ENCODE measurements at regions not wholly inside any gene's neighbourhood (a gene's known extent, or its start where the extent isn't known, plus 50 kb on each side); places are given as distances from the start of the nearest gene placed in this dataset.

DNA sequence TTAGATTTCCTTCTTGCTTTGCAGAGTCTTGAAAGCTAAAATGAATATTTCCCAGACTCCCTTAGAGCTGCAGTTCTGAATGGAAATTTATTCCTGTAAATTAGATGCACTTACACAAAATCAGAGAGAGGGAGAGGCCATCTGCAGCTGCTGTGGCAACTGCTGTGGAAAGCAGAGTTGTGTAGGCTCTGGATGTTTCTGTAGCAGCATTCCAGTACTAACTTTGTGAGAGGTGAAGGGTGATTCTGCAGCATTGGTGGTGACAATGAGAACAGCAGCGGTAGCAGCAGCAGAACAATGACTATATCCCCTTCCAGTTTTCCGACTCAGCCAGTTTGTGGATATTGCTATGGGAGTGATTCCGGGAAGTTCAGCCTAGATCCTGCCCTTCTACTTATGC, 433.0 kb upstream of the REG3G start:
- TF ChIP-seq CTCF (IDR thresholded peaks at IDR 0.05) (no peak), ZFX (IDR thresholded peaks at IDR 0.05; ENCODE audit: borderline replicate concordance) (no peak)
- no peak overlapping the region for H3K27ac ChIP-seq

DNA sequence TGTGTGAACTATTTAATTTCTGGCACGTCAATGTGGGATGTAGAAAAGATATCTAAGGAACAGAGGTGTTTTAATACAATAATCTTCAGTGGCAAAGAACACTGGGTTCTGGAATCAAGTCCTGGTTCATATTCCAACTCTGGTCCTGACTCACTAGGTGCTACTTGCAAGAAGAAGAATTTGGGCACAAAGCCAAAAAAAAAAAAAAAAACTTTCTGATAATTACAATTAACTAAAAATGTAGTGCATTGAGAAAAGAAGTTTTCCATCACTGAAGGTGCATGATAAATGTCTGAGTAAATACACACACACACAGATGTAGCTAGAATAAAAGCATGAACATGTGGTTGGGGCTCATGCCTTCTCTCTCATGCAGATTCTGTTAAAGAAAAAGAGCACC, 424.4 kb upstream of the REG3G start:
- no peak overlapping the region for H3K27ac ChIP-seq
- TF ChIP-seq ZFX (IDR thresholded peaks at IDR 0.05; ENCODE audit: borderline replicate concordance) (no peak), CTCF (IDR thresholded peaks at IDR 0.05) (no peak)

DNA sequence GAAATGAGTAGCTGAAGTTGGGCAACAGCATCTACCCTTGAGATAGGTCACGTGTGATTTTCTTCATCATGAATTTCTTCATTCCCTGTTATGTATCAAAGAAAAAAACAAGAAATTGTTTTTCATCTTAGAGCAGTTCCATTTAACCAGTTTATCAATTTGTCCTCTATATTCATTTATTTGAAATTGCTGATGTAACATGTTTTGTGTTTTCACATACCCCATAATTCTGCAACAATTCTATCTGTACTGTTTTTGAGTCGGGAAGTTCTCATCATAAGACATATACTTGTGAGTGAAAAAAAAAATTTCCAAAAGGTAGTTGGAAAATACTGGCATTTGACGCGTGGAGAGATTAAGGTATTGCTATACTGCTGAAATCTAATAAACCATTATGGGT, 422.6 kb upstream of the REG3G start:
- TF ChIP-seq ZFX (IDR thresholded peaks at IDR 0.05; ENCODE audit: borderline replicate concordance) (no peak), CTCF (IDR thresholded peaks at IDR 0.05) (no peak)
- H3K27ac ChIP-seq = no peak overlapping the region

DNA sequence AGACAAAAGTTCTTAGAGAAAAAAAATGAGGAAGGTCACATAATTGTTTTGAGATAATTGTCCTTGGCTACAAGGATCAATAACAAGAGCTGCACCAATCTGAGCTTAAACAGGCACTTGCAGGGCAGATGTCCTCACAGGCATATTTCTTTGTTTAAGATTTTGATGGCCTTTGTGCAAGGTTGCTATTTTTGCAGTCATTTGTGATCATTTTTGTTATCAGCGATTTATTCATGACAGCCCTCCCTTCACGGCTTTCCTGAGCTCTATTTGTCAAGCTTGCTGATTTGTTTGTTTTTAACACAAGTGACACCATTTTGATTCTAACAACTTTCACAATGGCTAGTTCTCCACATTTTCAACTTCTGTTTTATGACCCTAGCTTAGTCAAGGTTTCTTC, 418.6 kb upstream of the REG3G start:
- no peak for TF ChIP-seq ZFX (IDR thresholded peaks at IDR 0.05; ENCODE audit: borderline replicate concordance)
- TF ChIP-seq CTCF (IDR thresholded peaks at IDR 0.05) = no peak
- H3K27ac ChIP-seq = no peak overlapping the region

DNA sequence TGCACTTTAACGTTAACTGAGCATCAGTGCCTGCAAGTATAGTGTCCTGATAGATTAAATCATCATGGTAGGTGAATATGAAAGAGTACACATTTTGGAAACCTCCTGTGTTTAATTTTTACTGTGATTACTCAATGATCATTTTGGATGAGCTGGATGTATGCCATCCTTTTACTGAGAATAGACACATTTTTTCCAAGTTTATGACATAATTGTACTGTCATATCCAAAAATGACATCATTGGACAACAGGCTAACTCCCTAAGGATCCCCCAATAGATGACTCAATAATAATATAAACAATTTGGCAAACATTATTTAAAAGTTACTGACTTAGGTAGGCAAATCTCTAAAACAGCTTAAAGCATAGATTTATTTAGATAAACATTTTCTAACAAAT, 410.8 kb upstream of the REG3G start:
- TF ChIP-seq CTCF (IDR thresholded peaks at IDR 0.05) (no peak), ZFX (IDR thresholded peaks at IDR 0.05; ENCODE audit: borderline replicate concordance) (no peak)
- H3K27ac ChIP-seq = no peak overlapping the region

GRCh38 chr2:78615956-78616355, 409.5 kb upstream of the REG3G start:
- no peak overlapping the region for H3K27ac ChIP-seq
- no peak for TF ChIP-seq ZFX (IDR thresholded peaks at IDR 0.05; ENCODE audit: borderline replicate concordance)
- TF ChIP-seq CTCF (IDR thresholded peaks at IDR 0.05) = no peak

DNA sequence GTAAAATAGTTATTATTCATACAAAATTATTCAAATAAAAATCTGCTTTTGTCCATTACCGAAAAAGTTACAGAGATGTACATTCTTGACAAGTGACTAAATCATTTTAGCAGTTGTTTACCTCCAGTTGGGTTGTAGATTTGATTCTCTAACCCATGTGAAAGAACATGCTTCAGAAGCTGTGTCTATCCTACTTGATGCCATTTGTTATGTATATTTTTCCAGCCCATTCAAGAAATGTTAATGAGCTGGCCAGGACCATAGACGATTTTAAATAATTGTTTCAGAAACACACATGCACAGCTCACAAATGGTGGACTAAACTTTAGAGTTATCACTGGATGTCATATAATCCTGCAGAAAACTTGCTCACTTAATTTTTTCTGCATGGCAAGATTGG, 391.1 kb upstream of the REG3G start:
- no peak overlapping the region for H3K27ac ChIP-seq
- TF ChIP-seq ZFX (IDR thresholded peaks at IDR 0.05; ENCODE audit: borderline replicate concordance) = no peak
- TF ChIP-seq CTCF (IDR thresholded peaks at IDR 0.05) = no peak
